ENCODE measurements at regions not wholly inside any gene's neighbourhood (a gene's known extent, or its start where the extent isn't known, plus 50 kb on each side); places are given as distances from the start of the nearest gene placed in this dataset.

- DNase-seq (ENCODE audit: low read depth in 4 of 4, low spot score in 3 of 4) = no peak
These were observed 542.9 kb downstream of the PRELID2 start for GRCh38 chr5:145292278-145292677.

GRCh38 chr5:145283141-145283810 lies 551.9 kb downstream of the PRELID2 start:
- DNase-seq (ENCODE audit: low read depth in 4 of 4, low spot score in 3 of 4) = no peak

- no peak for DNase-seq (ENCODE audit: low read depth in 4 of 4, low spot score in 3 of 4)
These were observed 554.3 kb downstream of the PRELID2 start for GRCh38 chr5:145280806-145281205.

- DNase-seq (ENCODE audit: low read depth in 4 of 4, low spot score in 3 of 4) = no peak
These were observed 554.9 kb downstream of the PRELID2 start for GRCh38 chr5:145280214-145280613.

- no peak for DNase-seq (ENCODE audit: low read depth in 4 of 4, low spot score in 3 of 4)
These were observed 574.5 kb downstream of the PRELID2 start for GRCh38 chr5:145260670-145261069.

GRCh38 chr5:145247745-145248040 lies 587.4 kb downstream of the PRELID2 start:
- DNase-seq (ENCODE audit: low read depth in 4 of 4, low spot score in 3 of 4) = no peak

- DNase-seq (ENCODE audit: low read depth in 4 of 4, low spot score in 3 of 4) = no peak
These were observed 588.0 kb downstream of the PRELID2 start for GRCh38 chr5:145246961-145247744.

GRCh38 chr5:145246379-145246778 lies 588.8 kb downstream of the PRELID2 start:
- DNase-seq (ENCODE audit: low read depth in 4 of 4, low spot score in 3 of 4) = no peak

- DNase-seq (ENCODE audit: low read depth in 4 of 4, low spot score in 3 of 4) = no peak
These were observed 589.8 kb downstream of the PRELID2 start for GRCh38 chr5:145245354-145245753.

GRCh38 chr5:145244788-145245187 lies 590.4 kb downstream of the PRELID2 start:
- no peak for DNase-seq (ENCODE audit: low read depth in 4 of 4, low spot score in 3 of 4)

GRCh38 chr5:145244251-145244650 lies 590.9 kb downstream of the PRELID2 start:
- DNase-seq (ENCODE audit: low read depth in 4 of 4, low spot score in 3 of 4) = no peak

- DNase-seq (ENCODE audit: low read depth in 4 of 4, low spot score in 3 of 4) = no peak
These were observed 592.1 kb downstream of the PRELID2 start for GRCh38 chr5:145243016-145243415.

GRCh38 chr5:145242551-145242950 lies 592.6 kb downstream of the PRELID2 start:
- no peak for DNase-seq (ENCODE audit: low read depth in 4 of 4, low spot score in 3 of 4)

GRCh38 chr5:145237843-145238242 lies 597.3 kb downstream of the PRELID2 start:
- peak; percentile 23 to 60 (median 48) for DNase-seq (ENCODE audit: low read depth in 4 of 4, low spot score in 3 of 4)

- no peak for DNase-seq (ENCODE audit: low read depth in 4 of 4, low spot score in 3 of 4)
These were observed 598.2 kb downstream of the PRELID2 start for GRCh38 chr5:145236983-145237382.

- no peak for DNase-seq (ENCODE audit: low read depth in 4 of 4, low spot score in 3 of 4)
These were observed 599.0 kb downstream of the PRELID2 start for GRCh38 chr5:145236127-145236526.

GRCh38 chr5:145233461-145233860 lies 601.7 kb downstream of the PRELID2 start:
- no peak for DNase-seq (ENCODE audit: low read depth in 4 of 4, low spot score in 3 of 4)

GRCh38 chr5:145230781-145231180 lies 604.4 kb downstream of the PRELID2 start:
- no peak for DNase-seq (ENCODE audit: low read depth in 4 of 4, low spot score in 3 of 4)

GRCh38 chr5:145228564-145228963 lies 606.6 kb downstream of the PRELID2 start:
- no peak for DNase-seq (ENCODE audit: low read depth in 4 of 4, low spot score in 3 of 4)

- no peak for DNase-seq (ENCODE audit: low read depth in 4 of 4, low spot score in 3 of 4)
These were observed 607.3 kb downstream of the PRELID2 start for GRCh38 chr5:145227881-145228280.

- DNase-seq (ENCODE audit: low read depth in 4 of 4, low spot score in 3 of 4) = no peak
These were observed 608.4 kb downstream of the PRELID2 start for GRCh38 chr5:145226726-145227125.

GRCh38 chr5:145225529-145225928 lies 609.6 kb downstream of the PRELID2 start:
- DNase-seq (ENCODE audit: low read depth in 4 of 4, low spot score in 3 of 4) = no peak
